ENCODE measurements at regions not wholly inside any gene's neighbourhood (a gene's known extent, or its start where the extent isn't known, plus 50 kb on each side); places are given as distances from the start of the nearest gene placed in this dataset.
A peak's percentile ranks its signal among the peaks of the same experiment; 100 is the strongest.

DNA sequence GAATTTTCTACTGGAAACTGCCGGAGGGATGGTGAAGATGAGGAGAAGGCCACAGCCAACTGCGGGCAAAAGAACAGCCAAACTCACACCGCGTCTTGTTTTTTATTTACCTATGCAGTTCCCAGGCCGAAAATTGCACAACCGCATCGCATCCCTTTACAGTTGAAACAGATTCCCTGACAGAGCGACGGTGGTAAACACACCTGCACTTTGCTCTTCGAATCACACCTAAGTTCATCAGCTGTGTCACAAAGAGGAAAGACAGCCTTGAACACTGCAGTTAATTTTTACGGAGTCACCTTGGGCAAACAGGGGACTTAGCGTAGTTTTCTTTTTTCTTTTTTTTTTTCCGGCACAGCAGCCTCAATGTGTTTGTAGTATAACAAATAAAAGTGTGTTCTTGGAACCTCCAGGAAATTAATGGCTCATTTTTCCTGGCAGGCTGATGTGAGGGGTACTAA lies 272.0 kb upstream of the DIO3 start (continued):
- TF ChIP-seq, protein P1, sequence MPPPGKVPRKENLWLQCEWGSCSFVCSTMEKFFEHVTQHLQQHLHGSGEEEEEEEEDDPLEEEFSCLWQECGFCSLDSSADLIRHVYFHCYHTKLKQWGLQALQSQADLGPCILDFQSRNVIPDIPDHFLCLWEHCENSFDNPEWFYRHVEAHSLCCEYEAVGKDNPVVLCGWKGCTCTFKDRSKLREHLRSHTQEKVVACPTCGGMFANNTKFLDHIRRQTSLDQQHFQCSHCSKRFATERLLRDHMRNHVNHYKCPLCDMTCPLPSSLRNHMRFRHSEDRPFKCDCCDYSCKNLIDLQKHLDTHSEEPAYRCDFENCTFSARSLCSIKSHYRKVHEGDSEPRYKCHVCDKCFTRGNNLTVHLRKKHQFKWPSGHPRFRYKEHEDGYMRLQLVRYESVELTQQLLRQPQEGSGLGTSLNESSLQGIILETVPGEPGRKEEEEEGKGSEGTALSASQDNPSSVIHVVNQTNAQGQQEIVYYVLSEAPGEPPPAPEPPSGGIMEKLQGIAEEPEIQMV (CRISPR knock-in tag; IDR thresholded peaks at IDR 0.05; ENCODE audit: low read depth), result no peak; the same call in 1 of the 2 replicates
- TF ChIP-seq GABPA (IDR thresholded peaks at IDR 0.05; ENCODE audit: low read depth, low read length), result no peak
- peak; percentile 64 for TF ChIP-seq GABPA (CRISPR knock-in tag; IDR thresholded peaks at IDR 0.05; ENCODE audit: low read depth)
- TF ChIP-seq HNRNPUL1 (IDR thresholded peaks at IDR 0.05; ENCODE audit: low read depth, low read length), result no peak
- TF ChIP-seq ZUFSP (CRISPR knock-in tag; IDR thresholded peaks at IDR 0.05; ENCODE audit: borderline replicate concordance), result no peak
- TF ChIP-seq AHR (CRISPR knock-in tag; IDR thresholded peaks at IDR 0.05), result no peak
- TF ChIP-seq, protein P2, sequence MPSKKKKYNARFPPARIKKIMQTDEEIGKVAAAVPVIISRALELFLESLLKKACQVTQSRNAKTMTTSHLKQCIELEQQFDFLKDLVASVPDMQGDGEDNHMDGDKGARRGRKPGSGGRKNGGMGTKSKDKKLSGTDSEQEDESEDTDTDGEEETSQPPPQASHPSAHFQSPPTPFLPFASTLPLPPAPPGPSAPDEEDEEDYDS (CRISPR knock-in tag; IDR thresholded peaks at IDR 0.05), result peak; percentile 20; the same call in 1 of the 2 replicates
- TF ChIP-seq ZNF567 (CRISPR knock-in tag; IDR thresholded peaks at IDR 0.05; ENCODE audit: borderline replicate concordance), result no peak
- no peak for TF ChIP-seq CHCHD3 (CRISPR knock-in tag; IDR thresholded peaks at IDR 0.05)
- no peak for TF ChIP-seq ZMAT5 (CRISPR knock-in tag; IDR thresholded peaks at IDR 0.05; ENCODE audit: borderline replicate concordance, low read depth)
- TF ChIP-seq ZMAT3 (CRISPR knock-in tag; conservative IDR thresholded peaks at IDR 0.05), result 0 out of 2 replicates have a peak, but pooled peaks have one; percentile 20
- no peak for TF ChIP-seq IKZF4 (CRISPR knock-in tag; IDR thresholded peaks at IDR 0.05; ENCODE audit: borderline replicate concordance, low read depth, not compliant biosample characterization)
- no peak for TF ChIP-seq BCLAF1 (IDR thresholded peaks at IDR 0.05)
- TF ChIP-seq ZNF263 (CRISPR knock-in tag; IDR thresholded peaks at IDR 0.05), result 0 out of 2 replicates have a peak, but pooled peaks have one; percentile 35
- TF ChIP-seq SP2 (CRISPR knock-in tag; IDR thresholded peaks at IDR 0.05), result no peak
- no peak for TF ChIP-seq CCAR2 (optimal IDR thresholded peaks at IDR 0.05; ENCODE audit: low read depth, low read length)
- TF ChIP-seq SAP130 (CRISPR knock-in tag; IDR thresholded peaks at IDR 0.05; ENCODE audit: low read depth), result peak; percentile 89
- TF ChIP-seq ZNF225 (CRISPR knock-in tag; IDR thresholded peaks at IDR 0.05), result no peak
- TF ChIP-seq DPF2 (CRISPR knock-in tag; IDR thresholded peaks at IDR 0.05; ENCODE audit: borderline replicate concordance, low read depth), result peak; percentile 90
- peak; percentile 62; the same call in 1 of the 2 replicates for TF ChIP-seq KLF6 (CRISPR knock-in tag; IDR thresholded peaks at IDR 0.05)
- TF ChIP-seq, protein P3, sequence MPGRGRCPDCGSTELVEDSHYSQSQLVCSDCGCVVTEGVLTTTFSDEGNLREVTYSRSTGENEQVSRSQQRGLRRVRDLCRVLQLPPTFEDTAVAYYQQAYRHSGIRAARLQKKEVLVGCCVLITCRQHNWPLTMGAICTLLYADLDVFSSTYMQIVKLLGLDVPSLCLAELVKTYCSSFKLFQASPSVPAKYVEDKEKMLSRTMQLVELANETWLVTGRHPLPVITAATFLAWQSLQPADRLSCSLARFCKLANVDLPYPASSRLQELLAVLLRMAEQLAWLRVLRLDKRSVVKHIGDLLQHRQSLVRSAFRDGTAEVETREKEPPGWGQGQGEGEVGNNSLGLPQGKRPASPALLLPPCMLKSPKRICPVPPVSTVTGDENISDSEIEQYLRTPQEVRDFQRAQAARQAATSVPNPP (CRISPR knock-in tag; IDR thresholded peaks at IDR 0.05), result no peak; the same call in 1 of the 2 replicates
- no peak for TF ChIP-seq TEAD2 (CRISPR knock-in tag; IDR thresholded peaks at IDR 0.05)
- peak; percentile 89 for TF ChIP-seq FOSL2 (CRISPR knock-in tag; IDR thresholded peaks at IDR 0.05)
